ENCODE measurements at regions not wholly inside any gene's neighbourhood (a gene's known extent, or its start where the extent isn't known, plus 50 kb on each side); places are given as distances from the start of the nearest gene placed in this dataset.

DNA sequence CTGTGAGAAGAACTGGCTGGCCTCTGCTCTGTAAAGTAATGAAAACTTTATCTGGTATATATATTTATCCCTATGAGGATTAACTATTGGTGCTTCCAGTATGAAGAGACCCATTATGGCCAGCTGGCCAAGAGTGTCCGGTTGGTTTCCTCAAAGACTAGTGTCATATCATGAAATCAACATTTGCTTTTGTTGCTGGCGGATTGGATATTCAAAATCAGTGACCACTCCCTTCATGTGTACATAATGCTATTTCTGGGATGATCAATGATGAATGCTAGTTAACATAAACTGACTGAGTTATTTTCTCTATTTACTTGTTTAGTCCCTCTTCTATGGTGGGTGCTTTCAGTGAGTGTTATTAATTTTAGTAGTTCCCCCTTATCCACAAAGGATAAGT lies 60.8 kb upstream of the NUDT12 start:
- no peaks in the 10 kb centered on the region for H4K20me1 ChIP-seq (replicated peaks; ENCODE audit: control insufficient read depth, extremely low read depth, insufficient read depth, low read length)
- intact Hi-C loops (cut with micrococcal nuclease), result no loop called here
- ChIA-PET POLR2A (no interaction called here), CTCF (no interaction called here)
- H3K36me3 ChIP-seq (ENCODE audit: control insufficient read depth in 2 of 2, extremely low read depth in 1 of 2, insufficient read depth in 2 of 2, low read length in 2 of 2), result no peaks in the 10 kb centered on the region
- no peak overlapping the region for H2AFZ ChIP-seq (ENCODE audit: low read depth, low read length)
- no peak overlapping the region for H3K4me3 ChIP-seq (replicated peaks in 1 of 3; ENCODE audit: insufficient read depth in 1 of 3, low read depth in 1 of 3, low read length in 3 of 3)
- TF ChIP-seq MAX (IDR thresholded peaks at IDR 0.05; ENCODE audit: insufficient read depth, insufficient read length), result no peak
- TF ChIP-seq JUN (IDR thresholded peaks at IDR 0.05; ENCODE audit: borderline replicate concordance, insufficient read depth, insufficient read length, low read depth), result no peak
- TF ChIP-seq POLR2A (IDR thresholded peaks at IDR 0.05; ENCODE audit: low read depth, low read length), result no peak
- no peak for TF ChIP-seq EZH2 (IDR thresholded peaks at IDR 0.05; ENCODE audit: borderline replicate concordance, low read depth, low read length, severe bottlenecking)
- TF ChIP-seq MYC (IDR thresholded peaks at IDR 0.05; ENCODE audit: low read depth, low read length), result no peak
- TF ChIP-seq FOS (IDR thresholded peaks at IDR 0.05; ENCODE audit: borderline replicate concordance, insufficient read depth, low read length), result no peak
- TF ChIP-seq GATA2 (IDR thresholded peaks at IDR 0.05; ENCODE audit: insufficient read depth, insufficient read length, low read depth, low read length), result no peak
- no peak for TF ChIP-seq POLR2AphosphoS5 (IDR thresholded peaks at IDR 0.05; ENCODE audit: insufficient read depth, low read depth, low read length)
- TF ChIP-seq, protein P1, sequence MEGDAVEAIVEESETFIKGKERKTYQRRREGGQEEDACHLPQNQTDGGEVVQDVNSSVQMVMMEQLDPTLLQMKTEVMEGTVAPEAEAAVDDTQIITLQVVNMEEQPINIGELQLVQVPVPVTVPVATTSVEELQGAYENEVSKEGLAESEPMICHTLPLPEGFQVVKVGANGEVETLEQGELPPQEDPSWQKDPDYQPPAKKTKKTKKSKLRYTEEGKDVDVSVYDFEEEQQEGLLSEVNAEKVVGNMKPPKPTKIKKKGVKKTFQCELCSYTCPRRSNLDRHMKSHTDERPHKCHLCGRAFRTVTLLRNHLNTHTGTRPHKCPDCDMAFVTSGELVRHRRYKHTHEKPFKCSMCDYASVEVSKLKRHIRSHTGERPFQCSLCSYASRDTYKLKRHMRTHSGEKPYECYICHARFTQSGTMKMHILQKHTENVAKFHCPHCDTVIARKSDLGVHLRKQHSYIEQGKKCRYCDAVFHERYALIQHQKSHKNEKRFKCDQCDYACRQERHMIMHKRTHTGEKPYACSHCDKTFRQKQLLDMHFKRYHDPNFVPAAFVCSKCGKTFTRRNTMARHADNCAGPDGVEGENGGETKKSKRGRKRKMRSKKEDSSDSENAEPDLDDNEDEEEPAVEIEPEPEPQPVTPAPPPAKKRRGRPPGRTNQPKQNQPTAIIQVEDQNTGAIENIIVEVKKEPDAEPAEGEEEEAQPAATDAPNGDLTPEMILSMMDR (IDR thresholded peaks at IDR 0.05; ENCODE audit: extremely low read depth in 1 of 2, insufficient read depth in 1 of 2, low read depth in 1 of 2, low read length in 2 of 2), result no peak
- no peaks in the 10 kb centered on the region for H3K9me1 ChIP-seq (replicated peaks; ENCODE audit: control insufficient read depth, extremely low read depth, insufficient read depth, low read length)
- H3K4me2 ChIP-seq (ENCODE audit: insufficient read depth, low read length), result no peak overlapping the region
- no peak overlapping the region for H3K9ac ChIP-seq (replicated peaks; ENCODE audit: extremely low read depth, insufficient read depth, low read length)
- H3K79me2 ChIP-seq (ENCODE audit: control insufficient read depth, insufficient read depth, low read length), result no peaks in the 10 kb centered on the region
- no peaks in the 10 kb centered on the region for H3K4me1 ChIP-seq (ENCODE audit: control insufficient read depth, extremely low read depth, insufficient read depth, low read length)
- no TSS peak for BruUV-seq (replicated peaks)
- FAIRE-seq (no peak), DNase-seq (ENCODE audit: low read depth, low spot score) (no peak)
- dilution Hi-C loops (cut with MboI; ENCODE audit: extremely low pct_ligation_motif_present, low sequenced_read_pairs), result no loop called here
- no peak overlapping the region for H3K27ac ChIP-seq (ENCODE audit: insufficient read depth, low read depth, low read length)
- H3K9me3 ChIP-seq (replicated peaks; ENCODE audit: control insufficient read depth, insufficient read depth, low read length), result no peaks in the 10 kb centered on the region
- H3K27me3 ChIP-seq (ENCODE audit: control insufficient read depth in 2 of 2, insufficient read depth in 2 of 2, low read length in 2 of 2), result no peaks in the 10 kb centered on the region

Data from endothelial cell of umbilical vein (primary cell).